ENCODE measurements at regions not wholly inside any gene's neighbourhood (a gene's known extent, or its start where the extent isn't known, plus 50 kb on each side); places are given as distances from the start of the nearest gene placed in this dataset.

DNA sequence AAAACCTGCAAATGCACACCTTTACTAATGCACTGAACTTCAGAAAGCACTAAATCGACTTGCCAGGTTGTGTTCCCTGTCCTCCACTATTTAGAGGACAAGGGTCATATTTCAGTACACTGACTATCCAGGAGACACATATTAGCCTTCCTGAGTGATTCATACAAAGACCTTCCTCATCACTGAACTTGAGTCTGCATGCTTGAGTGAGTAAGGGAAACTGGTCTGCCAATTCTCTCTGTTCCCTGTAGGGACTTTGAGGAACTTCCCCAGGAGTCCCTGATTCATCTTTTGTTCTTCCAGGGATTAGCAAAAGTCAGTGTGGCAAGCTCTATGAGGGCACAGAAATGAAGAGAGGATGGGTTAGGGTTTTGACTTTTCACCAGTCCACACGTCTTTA is 565.9 kb downstream of the PDCD6IP start:
- TF ChIP-seq JUND (IDR thresholded peaks at IDR 0.05; ENCODE audit: low read depth), result no peak
- in situ Hi-C loops (cut with HindIII; ENCODE audit: low pct_unique_long_range_greater_than_20kb, low sequenced_read_pairs), result no loop called here
- DNase-seq (ENCODE audit: low read depth in 1 of 2, low spot score in 1 of 2), result peak in 1 of 2 experiments; percentile 62

DNA sequence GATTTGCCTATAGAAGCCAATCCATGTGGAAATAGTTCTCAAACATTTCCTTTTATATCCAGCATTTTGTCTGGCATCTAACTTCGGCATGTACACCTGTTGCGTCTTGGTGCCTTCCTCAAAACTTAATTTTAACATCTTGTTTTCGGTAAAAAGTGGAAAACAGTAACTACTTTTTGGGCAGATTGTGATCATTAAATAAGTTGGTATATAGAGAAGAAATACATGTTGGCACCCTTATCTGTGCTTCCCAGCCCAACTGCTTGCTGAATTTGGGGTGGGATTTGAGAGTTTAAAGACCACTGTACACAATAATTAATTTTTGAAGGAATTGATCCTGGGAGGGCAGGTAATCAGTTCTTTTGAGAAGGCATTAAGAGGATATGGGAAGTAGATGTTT is 566.8 kb downstream of the PDCD6IP start:
- DNase-seq (ENCODE audit: low read depth in 1 of 2, low spot score in 1 of 2), result no peak
- TF ChIP-seq JUND (IDR thresholded peaks at IDR 0.05; ENCODE audit: low read depth), result no peak

DNA sequence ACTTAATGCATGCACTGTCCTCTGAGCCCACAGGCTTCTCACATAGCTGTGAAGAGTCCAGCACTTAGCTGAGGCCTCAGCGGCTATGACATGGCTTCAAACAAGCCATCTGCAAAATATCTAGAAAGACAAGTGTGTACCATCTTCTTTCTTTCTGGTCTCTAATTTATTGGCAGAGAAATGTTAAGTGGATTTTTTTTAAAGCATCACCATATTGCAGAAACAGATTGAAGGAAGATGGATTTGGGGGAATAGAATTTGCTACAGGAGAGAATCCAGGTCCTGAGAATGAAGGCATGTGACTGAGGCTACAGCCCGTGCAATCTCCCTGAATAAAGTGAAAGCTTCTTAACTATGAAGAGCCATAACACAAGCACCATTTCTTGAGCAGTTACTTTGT is 567.3 kb downstream of the PDCD6IP start:
- TF ChIP-seq JUND (IDR thresholded peaks at IDR 0.05; ENCODE audit: low read depth), result no peak
- in situ Hi-C loops (cut with HindIII; ENCODE audit: low pct_unique_long_range_greater_than_20kb, low sequenced_read_pairs), result no loop called here
- no peak for DNase-seq (ENCODE audit: low read depth in 1 of 2, low spot score in 1 of 2)

More for the DNA sequence above, 566.8 kb downstream of the PDCD6IP start:
- in situ Hi-C loops (cut with HindIII; ENCODE audit: low pct_unique_long_range_greater_than_20kb, low sequenced_read_pairs), result no loop called here

DNA sequence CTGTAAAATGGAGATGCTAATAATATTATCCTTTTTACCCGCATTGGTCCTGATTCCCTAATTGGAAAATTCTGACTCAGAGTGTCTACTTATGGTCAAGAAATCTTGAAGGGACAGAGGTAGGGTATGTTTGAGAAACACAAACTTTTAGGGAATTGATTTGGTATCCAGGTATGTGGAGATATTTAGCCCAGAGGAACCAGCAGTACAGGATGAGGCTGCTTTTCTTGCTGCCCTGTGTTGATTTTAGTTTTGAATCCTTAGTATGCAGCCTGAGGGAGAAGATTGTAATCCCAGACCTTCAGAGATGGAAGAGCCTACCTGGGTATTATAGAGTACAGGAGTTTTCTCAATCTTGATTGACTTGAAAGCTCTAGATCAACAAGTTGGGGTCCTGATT is 569.1 kb downstream of the PDCD6IP start:
- in situ Hi-C loops (cut with HindIII; ENCODE audit: low pct_unique_long_range_greater_than_20kb, low sequenced_read_pairs), result no loop called here
- peak; percentile 76 for TF ChIP-seq JUND (IDR thresholded peaks at IDR 0.05; ENCODE audit: low read depth)
- peak in 1 of 2 experiments; percentile 90 for DNase-seq (ENCODE audit: low read depth in 1 of 2, low spot score in 1 of 2)

DNA sequence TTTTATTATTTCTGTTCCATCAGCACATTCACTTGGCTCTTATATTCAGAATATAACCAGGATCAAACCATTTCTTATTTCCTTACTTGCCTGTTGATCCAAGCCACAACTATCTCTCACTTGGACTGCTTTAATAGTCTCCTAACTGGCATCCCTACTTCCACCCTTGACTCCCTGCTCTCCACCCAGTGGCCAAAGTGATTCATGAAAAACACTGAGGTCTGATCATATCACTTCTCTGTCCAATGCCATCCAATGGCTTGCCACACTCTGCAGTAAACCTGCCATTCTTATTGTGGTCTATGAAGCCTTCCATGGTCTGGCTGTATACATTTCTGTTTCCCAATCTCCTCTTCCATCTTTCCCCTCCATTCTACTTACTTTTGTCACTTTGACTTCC is 576.1 kb downstream of the PDCD6IP start:
- TF ChIP-seq JUND (IDR thresholded peaks at IDR 0.05; ENCODE audit: low read depth), result no peak

DNA sequence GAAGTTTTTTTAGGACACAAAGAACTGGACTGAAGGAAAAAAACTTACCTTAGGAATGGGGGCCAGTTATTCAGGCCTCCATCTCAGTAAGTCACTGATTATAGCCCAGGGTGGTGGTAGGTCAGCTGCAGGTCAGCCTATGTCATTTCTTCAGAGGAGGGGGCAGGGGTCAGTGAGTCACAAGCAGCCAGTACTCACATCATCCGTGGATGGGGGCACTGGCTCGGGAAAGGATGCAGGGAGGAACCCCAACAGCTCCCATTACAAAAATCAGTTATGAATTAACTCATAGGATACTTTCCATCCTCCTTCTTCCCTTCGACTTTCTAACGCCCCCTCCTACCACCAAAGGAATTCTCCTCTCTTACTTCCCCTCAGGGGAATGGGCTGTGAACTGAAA is 578.3 kb downstream of the PDCD6IP start:
- no peak for DNase-seq (ENCODE audit: low read depth in 1 of 2, low spot score in 1 of 2)
- TF ChIP-seq JUND (IDR thresholded peaks at IDR 0.05; ENCODE audit: low read depth), result no peak
- in situ Hi-C loops (cut with HindIII; ENCODE audit: low pct_unique_long_range_greater_than_20kb, low sequenced_read_pairs), result no loop called here

More for the DNA sequence above, 576.1 kb downstream of the PDCD6IP start:
- in situ Hi-C loops (cut with HindIII; ENCODE audit: low pct_unique_long_range_greater_than_20kb, low sequenced_read_pairs), result no loop called here
- DNase-seq (ENCODE audit: low read depth in 1 of 2, low spot score in 1 of 2), result peak in 1 of 2 experiments; percentile 58

DNA sequence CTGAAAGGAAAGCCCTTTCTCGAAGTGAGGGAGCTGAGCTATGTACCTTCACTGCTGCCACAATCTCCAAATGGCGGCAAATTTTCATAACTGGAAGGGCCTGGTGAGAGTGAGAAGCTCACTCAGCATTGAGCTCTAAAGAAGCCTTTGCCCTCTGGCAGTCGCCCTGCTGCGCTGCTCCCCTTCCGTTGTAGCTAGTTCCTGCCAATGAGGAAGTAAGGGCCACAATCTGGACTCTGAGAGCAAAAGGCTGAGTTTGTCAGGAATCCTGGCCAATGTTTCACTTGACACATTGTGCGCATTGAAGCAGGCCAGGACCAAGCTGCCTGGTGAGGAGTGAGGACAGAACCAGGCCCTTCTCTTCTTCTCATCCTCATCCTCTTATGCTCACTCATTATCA is 579.5 kb downstream of the PDCD6IP start:
- in situ Hi-C loops (cut with HindIII; ENCODE audit: low pct_unique_long_range_greater_than_20kb, low sequenced_read_pairs), result no loop called here
- TF ChIP-seq JUND (IDR thresholded peaks at IDR 0.05; ENCODE audit: low read depth), result no peak

DNA sequence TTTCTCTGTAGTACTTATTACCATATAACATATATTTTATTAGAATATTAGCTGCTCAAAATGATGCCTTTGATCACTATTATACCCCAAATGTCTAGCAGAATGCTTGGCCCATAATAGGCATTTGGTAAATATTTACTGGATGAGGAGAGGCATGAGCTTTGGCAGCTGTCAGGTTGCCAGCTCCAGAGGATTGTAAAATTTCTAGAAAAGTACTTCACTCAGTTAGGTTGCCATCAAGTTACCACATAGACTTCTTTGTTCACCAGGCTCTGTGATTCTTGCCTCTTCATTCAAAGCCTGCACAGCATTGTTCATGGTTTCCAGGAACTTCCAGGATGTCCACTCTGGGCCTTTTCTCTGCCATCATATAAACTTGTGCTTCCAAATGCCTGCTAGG is 582.8 kb downstream of the PDCD6IP start:
- no peak for TF ChIP-seq JUND (IDR thresholded peaks at IDR 0.05; ENCODE audit: low read depth)
- in situ Hi-C loops (cut with HindIII; ENCODE audit: low pct_unique_long_range_greater_than_20kb, low sequenced_read_pairs), result no loop called here
- DNase-seq (ENCODE audit: low read depth in 1 of 2, low spot score in 1 of 2), result peak in 1 of 2 experiments; percentile 28

More for the DNA sequence above, 579.5 kb downstream of the PDCD6IP start:
- DNase-seq (ENCODE audit: low read depth in 1 of 2, low spot score in 1 of 2), result no peak

DNA sequence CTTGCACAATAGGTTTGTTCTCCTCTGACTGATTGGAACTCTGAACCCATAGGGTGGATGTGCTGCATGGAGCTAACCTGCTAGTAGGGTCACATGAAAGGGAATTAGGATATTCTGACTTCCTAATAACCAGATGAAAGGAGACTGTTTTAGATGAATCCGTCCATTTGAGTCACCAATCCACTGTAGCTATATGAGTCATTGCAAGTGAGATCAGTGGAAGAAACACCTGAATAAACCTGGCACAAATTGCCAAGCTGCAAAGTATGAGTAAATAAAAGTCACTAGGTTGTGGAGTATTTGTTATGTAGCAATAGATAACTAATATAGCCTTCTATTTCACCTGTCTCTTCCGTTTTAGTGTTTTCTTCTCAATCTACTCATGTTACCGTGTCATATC is 584.4 kb downstream of the PDCD6IP start:
- peak; percentile 50; the same call in 1 of the 2 replicates for TF ChIP-seq JUND (IDR thresholded peaks at IDR 0.05; ENCODE audit: low read depth)
- peak; percentile 25 to 63 for DNase-seq (ENCODE audit: low read depth in 1 of 2, low spot score in 1 of 2)
- in situ Hi-C loops (cut with HindIII; ENCODE audit: low pct_unique_long_range_greater_than_20kb, low sequenced_read_pairs), result no loop called here

DNA sequence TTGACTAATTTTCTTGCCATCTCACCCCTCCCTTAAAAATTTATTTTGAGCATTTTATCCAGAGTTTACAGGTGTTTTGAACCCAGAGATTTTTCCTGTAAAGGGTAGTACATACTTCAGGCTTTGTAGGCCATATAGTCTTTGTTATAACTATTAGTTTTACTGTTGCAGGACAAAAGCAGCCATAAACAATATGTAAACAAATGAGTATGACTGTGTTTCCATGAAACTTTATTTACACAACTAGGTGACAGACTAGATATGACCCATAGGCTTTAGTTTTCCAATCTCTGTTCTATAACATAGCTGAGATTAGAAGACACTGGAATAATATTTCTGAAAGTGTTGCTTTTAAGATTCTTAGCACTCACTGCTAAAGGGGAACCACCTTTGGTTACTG is 587.9 kb downstream of the PDCD6IP start:
- DNase-seq (ENCODE audit: low read depth in 1 of 2, low spot score in 1 of 2), result no peak
- in situ Hi-C loops (cut with HindIII; ENCODE audit: low pct_unique_long_range_greater_than_20kb, low sequenced_read_pairs), result no loop called here
- no peak for TF ChIP-seq JUND (IDR thresholded peaks at IDR 0.05; ENCODE audit: low read depth)

DNA sequence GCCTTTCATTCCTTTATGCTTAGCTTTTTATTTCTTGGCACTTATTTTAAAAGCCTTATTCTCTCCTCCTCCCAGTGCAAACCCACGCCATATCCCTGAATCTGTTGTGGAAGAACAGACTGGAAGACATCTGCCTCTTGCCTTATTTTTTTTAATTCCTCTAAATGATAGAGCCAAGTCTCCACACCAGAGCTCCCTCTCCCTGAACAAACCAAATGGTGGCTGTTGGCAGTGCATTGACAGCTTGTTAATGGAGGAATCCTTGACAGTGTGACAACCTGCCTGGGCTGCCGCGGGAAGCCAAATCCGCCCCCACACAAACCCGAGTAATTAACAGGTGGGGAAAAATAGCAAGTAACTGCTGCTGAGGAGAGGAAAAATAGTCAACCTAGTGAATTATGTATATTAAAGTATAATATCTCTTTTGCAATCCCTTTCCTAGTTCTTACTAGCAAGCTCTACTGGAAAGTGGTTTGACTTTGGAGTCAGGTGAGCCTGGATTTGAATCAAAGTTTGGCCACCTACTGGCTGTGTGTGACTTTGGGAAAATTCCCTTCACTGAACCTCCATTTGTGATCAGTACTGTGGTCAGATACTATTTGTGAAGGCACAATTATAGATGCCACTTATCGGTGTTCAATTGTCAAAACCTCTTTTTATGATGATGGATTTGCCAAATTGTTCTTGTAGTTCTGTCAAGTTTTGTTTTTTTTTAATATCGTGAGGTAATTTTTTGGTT is 589.6 kb downstream of the PDCD6IP start:
- no peak for TF ChIP-seq JUND (IDR thresholded peaks at IDR 0.05; ENCODE audit: low read depth)
- peak; percentile 23 to 75 for DNase-seq (ENCODE audit: low read depth in 1 of 2, low spot score in 1 of 2)
- in situ Hi-C loops (cut with HindIII; ENCODE audit: low pct_unique_long_range_greater_than_20kb, low sequenced_read_pairs), result no loop called here

DNA sequence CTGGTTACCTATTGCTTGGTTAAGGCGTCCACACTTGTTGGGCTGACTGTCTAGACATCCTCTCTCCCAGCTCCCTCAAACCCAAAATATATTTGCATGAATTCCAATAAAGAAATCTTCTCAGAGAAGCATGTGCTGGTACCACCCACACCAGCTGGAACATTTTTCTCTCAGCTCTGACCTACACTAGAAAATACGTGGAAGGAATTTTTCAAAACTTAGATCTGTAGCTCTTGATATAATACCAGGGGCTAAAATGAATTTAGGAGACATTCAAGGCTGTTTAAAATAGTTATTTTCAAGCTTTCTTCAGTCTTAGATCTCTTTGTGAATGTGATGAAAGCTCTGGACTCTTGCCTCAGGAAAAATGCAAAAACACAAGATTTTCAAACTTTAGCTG is 590.4 kb downstream of the PDCD6IP start:
- in situ Hi-C loops (cut with HindIII; ENCODE audit: low pct_unique_long_range_greater_than_20kb, low sequenced_read_pairs), result no loop called here
- TF ChIP-seq JUND (IDR thresholded peaks at IDR 0.05; ENCODE audit: low read depth), result no peak
- DNase-seq (ENCODE audit: low read depth in 1 of 2, low spot score in 1 of 2), result no peak

DNA sequence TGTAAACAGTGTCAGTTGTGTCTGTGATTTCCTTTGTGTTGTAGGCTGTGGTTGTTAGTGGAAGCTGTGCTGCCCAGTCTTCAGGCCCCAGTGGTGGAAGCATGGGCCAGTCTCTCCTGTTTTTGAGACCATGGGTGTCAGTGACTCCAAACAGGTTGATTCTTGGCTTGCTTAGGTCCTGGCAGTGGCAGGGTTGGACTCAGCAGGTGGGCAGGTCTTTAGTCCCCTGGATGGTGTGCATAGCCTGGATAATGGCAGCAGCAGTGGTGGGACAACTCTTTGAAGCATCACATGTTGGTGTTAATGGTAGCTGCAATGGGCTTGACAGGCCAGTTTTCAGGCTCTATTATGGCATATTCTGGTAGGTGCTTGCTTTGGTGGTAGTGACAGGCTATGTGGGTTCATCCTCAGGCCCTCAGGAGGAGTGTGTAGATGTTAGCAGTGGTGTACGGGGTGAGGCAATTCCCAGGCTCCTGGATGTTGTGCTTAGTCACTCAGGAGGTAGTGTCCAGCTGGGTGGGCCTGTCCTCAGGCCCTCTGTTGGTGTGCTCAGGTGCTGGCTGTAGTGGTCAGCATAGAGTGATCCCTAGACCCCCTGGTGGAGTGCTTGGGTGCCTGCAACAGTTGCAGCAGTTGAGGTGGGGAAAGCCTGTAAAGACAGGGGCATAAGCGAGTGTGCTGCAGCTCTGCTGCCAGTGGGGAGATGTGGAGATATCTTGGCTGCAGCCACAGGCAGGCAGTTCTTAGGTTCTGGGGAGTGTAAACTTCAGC is 596.7 kb downstream of the PDCD6IP start:
- TF ChIP-seq JUND (IDR thresholded peaks at IDR 0.05; ENCODE audit: low read depth), result no peak
- DNase-seq (ENCODE audit: low read depth in 1 of 2, low spot score in 1 of 2), result no peak
- in situ Hi-C loops (cut with HindIII; ENCODE audit: low pct_unique_long_range_greater_than_20kb, low sequenced_read_pairs), result no loop called here
